ENCODE measurements at regions not wholly inside any gene's neighbourhood (a gene's known extent, or its start where the extent isn't known, plus 50 kb on each side); places are given as distances from the start of the nearest gene placed in this dataset.
"Not testable (repeated sequence)": the region's sequence is repeated elsewhere in the genome, so short reads cannot be mapped to it uniquely, and the experiment has no call there.

DNA sequence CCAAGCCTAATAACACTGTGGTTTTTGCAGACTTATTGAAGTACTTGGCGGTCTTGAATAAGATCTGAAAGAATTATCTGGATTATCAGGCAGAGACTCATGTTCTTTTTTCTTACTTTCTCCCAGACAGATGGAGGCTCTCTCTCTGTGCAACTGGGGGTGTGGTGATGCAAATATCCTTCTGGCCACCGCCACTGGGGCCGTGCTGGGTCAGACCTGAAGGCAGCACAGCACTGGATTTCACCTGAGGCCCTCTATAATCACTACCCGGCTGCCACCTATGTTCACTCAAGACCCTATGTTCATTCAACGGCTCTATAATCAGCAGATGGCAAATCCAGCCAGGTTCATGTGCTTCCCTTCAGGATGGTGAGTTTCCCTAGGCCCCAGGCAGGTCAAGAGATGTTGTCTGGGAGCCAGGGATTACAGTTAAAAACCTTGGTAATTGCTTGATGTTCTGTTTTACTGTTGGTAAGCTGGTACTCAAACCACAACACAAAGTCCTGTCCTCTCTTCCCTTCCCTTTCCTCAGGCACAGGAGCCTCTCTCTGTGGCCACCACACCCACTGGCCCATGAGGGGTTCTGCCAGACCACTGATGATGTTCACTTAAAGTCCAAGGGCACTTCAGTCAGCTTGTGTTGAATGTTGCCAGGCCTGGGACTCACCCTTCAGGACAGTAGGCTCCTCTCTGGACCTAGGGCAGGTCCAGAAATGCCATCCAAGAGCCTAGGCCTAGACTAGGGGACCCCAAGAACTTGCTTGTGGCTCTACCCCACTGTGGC lies 205.3 kb upstream of the GCFC2 start:
- no peak for DNase-seq (ENCODE audit: low spot score)

- peak; percentile 57 for DNase-seq (ENCODE audit: low spot score)
Measured at GRCh38 chr2:75896779-75897366, 186.2 kb upstream of the GCFC2 start.

DNA sequence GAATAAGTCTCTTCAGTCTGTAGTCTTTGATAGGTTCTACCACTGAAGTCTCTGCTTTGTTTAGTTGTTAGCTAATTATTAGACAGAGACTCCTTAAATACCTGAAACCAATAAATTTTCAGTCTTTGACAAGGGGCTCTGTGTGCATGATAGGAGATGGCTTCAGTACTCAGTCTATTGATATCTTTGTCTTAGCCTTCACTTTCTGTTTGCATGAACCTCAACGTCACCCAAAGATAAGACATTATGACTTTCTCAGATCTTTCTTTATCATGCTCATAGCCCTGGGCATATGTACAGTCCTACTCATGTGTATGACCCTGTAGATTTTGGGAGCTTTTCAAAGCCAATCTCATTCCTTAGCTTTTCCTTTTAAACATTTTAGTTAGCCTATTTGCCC lies 183.5 kb upstream of the GCFC2 start:
- DNase-seq (ENCODE audit: low spot score): no peak

DNA sequence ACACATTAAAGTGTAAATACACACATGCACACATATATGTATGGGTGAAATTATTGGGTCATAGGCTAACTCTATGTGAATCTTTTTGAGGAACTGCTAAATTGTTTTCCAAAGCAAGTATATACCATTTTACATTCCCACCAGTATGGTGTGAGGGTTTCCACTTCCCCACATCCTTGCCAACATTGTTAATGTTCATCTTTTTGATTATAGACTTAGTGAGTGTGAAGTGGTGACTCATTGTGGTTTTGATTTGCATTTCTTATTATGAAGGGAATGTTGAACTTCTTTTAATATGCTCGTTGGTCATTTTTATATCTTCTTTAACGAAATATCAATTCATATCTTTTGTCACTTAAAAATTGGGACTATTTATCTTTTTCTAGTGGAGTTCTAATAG lies 181.8 kb upstream of the GCFC2 start:
- no peak for DNase-seq (ENCODE audit: low spot score)

GRCh38 chr2:75882530-75882929 lies 171.8 kb upstream of the GCFC2 start:
- DNase-seq (ENCODE audit: low spot score): no peak

DNA sequence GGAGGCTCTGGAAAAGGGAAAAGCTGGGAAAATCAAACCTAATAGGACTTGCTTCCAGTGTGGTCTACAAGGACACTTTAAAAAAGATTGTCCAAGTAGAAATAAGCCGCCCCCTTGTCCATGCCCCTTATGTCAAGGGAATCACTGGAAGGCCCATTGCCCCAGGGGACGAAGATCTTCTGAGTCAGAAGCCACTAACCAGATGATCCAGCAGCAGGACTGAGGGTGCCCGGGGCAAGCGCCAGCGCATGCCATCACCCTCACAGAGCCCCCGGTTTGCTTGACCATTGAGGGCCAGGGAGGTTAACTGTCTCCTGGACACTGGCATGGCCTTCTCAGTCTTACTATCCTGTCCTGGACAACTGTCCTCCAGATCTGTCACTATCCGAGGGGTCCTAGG lies 164.9 kb upstream of the GCFC2 start:
- not testable (repeated sequence) for DNase-seq (ENCODE audit: low spot score)

DNA sequence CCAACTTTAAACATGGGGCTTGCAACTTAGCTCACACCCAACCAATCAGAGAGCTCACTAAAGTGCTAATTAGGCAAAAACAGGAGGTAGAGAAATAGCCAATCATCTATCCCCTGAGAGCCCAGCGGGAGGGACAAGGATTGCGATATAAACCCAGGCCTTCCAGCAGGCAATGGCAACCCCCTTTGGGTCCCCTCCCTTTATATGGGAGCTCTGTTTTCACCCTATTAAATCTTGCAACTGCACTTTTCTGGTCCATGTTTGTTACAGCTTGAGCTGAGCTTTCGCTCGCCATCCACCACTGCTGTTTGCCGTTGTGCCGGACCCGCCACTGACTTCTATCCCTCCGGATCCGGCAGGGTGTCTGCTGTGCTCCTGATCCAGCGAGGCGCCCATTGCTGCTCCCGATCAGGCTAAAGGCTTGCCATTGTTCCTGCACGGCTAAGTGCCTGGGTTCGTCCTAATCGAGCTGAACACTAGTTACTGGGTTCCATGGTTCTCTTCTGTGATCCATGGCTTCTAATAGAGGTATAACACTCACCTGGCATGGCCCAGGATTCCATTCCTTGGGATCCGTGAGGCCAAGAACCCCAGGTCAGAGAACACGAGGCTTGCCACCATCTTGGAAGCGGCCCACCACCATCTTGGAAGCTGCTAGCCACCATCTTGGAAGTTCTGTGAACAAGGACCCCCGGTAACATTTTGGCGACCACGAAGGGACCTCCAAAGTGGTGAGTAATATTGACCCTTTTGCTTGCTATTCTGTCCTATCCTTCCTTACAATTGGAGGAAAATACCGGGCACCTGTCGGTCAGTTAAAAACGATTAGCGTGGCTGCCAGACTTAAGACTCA lies 161.3 kb upstream of the GCFC2 start:
- DNase-seq (ENCODE audit: low spot score): peak; percentile 77

- peak; percentile 9 for DNase-seq (ENCODE audit: low spot score)
Measured at GRCh38 chr2:75870651-75871137, 160.0 kb upstream of the GCFC2 start.

DNA sequence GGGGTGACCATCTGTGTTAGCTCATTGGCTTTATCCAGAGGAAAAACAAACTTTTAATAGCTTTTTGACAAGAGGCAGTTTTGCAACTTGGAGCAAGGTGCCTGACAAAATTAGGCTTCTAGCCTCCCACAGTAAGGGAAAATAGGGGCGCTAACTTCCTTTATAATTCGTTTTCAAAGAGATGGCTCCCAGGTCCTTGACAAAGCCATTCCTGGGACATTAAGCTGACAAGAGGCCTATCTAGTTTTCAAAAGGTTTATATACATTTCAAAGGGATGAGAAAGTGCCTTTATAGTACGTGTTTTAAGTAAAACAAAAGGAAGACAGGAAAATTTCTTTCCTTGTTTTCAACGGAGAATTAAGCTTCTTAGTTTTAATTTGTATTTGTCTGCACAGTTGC lies 159.4 kb upstream of the GCFC2 start:
- no peak for DNase-seq (ENCODE audit: low spot score)

DNA sequence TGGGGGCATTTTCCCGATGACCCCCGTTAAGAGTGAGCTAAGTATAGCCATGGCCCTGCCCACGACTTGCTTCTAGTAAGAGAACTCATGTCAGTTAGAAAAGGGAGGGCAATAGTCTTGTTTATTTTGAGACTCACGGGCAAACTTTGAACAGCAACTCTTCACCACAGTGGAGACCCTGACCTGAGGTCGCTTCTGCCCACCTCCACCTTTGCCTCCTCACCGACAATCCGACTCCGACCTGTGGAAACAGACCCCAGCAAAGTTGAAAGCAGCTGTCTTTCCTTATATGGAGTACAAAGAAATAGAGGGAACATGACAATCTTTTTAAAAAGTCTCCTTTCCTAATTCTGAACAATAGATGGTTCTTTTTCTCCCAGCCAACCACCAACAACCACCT lies 155.0 kb upstream of the GCFC2 start:
- DNase-seq (ENCODE audit: low spot score): no peak

DNA sequence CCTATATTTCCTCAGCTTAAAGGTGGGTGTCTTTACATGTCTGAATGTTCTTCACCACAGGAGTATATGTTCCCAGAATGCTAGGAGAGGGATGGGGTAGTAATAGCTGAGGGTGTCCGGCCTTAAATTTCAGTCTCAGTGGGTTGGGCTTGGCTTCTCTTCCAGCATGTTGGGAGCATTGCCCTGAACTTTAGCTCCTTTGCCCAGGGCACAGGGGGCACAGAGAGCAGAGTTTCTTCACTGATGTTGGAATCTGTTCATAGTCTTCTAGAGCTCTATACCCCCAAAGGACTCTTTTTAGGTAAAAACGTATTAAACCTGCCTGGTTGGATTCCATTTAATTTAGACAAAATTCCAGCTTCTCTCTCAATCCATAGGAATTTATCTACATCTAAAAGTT lies 154.4 kb upstream of the GCFC2 start:
- DNase-seq (ENCODE audit: low spot score): no peak

DNA sequence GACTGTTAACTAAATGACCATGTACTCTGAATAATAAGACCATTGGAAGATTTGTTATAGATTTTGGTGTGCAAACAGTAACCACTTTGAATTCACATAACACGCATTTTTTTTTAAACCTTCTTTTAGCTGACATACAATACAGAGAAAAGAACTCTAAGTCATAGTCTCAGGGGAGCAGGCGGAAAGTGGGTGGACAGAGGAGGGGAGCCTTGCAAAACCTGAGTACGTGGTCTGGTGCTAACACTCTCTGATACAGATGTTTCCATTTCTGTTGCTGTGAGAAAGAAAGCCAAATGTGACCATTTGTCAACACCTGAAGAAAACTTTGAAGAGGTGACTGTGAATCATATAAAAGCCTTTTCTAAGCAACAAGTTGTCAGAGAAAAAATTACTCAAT lies 151.8 kb upstream of the GCFC2 start:
- no peak for DNase-seq (ENCODE audit: low spot score)

DNA sequence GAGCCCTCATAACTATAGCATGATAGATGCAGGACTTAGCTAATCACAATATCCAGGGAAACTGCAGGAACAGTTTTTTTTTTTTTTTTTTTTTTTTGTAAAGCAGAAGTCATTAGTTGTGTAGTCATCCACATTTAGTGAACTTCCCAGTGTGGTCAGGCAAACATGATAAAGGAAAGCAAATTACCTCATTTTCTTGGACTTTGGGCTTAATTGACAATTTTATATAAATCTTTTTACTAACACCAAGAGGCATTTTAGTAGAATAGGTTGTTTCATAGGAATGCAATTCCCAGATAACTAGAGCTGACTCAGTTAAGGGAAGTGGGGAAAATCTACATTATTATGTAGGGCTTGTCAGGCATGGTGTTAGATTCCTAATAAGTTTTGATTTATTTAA lies 142.7 kb upstream of the GCFC2 start:
- peak; percentile 30 for DNase-seq (ENCODE audit: low spot score)

- no peak for DNase-seq (ENCODE audit: low spot score)
Measured at GRCh38 chr2:75852639-75853038, 141.9 kb upstream of the GCFC2 start.

GRCh38 chr2:75846683-75847190 lies 136.0 kb upstream of the GCFC2 start:
- no peak for DNase-seq (ENCODE audit: low spot score)

DNA sequence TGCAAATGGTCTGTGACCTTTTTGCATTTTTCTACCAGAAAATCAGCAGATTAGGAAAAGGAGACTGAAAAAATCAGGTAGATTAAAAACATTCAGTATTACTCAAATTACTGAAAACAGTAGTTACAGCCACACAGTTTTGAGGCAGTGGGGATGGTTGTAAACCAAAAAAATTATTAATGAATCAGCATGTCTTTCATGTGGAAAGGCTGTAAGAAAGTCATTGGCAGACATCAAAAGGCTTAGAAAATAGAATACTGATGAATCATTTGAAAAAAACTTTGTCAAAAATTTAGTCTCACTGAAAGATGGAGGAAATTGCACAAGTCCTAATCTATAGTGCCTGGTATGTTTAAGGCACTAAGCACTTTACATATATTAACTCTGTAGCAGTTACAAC lies 133.9 kb upstream of the GCFC2 start:
- no peak for DNase-seq (ENCODE audit: low spot score)

GRCh38 chr2:75834588-75834987 lies 123.9 kb upstream of the GCFC2 start:
- DNase-seq (ENCODE audit: low spot score): not testable (repeated sequence)

DNA sequence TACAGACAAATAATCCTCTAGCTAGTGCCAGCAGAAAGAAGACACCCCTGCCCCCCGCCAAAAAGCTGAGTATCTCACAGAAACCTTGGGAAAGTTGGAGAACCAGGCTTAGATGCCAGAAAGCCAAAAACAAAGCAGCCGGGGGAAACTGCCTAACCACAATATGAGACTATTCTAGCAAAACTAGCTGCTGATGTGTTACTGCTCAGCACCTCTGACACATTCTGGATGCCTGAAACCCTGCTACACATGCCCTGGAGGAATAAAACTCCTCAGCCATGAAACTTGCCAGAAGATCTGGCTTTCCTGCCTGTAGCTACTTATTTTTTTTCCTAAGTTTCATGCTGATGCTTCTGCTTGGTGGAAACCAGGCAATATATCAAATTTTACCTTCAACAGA lies 122.7 kb upstream of the GCFC2 start:
- no peak for DNase-seq (ENCODE audit: low spot score)

DNA sequence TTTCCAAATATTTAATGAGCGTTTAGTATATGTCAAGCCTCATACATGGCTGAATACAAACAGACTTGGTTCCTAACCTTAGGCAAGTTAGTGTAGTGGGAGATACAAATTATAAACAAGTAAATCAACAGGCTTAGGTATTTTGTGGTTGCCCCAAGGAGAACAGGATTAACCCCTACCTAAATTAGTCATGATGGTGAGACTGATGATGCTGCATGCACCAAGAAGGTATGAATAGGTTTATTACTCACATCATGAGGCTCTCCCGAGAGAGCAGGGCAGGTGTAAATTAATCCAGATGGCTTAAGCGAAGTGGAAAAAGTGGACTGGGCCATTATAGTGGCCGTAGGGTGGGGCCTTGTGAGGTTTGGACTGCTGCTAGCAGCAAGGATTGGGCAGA lies 118.1 kb upstream of the GCFC2 start:
- DNase-seq (ENCODE audit: low spot score): no peak

GRCh38 chr2:75823515-75823914 lies 112.8 kb upstream of the GCFC2 start:
- DNase-seq (ENCODE audit: low spot score): not testable (repeated sequence)

DNA sequence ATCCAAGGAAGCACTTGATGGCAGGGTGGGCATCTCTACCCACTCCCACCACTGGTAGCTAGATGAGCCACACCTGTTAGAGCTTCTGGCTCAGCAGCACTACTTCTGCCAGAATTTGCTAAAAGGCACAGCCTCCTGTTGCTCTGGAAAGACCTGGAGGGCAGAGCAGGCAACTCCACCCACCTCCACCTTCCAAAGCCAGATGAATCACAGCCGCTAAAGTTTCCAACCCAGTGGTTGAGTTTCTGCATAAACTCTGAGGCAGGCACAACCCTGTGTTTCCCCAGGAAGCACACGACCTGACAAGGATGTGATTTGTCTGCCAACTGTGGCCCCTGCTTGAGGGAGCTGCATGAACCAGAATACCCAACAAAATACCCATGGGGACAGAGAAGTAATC lies 111.6 kb upstream of the GCFC2 start:
- no peak for DNase-seq (ENCODE audit: low spot score)

DNA sequence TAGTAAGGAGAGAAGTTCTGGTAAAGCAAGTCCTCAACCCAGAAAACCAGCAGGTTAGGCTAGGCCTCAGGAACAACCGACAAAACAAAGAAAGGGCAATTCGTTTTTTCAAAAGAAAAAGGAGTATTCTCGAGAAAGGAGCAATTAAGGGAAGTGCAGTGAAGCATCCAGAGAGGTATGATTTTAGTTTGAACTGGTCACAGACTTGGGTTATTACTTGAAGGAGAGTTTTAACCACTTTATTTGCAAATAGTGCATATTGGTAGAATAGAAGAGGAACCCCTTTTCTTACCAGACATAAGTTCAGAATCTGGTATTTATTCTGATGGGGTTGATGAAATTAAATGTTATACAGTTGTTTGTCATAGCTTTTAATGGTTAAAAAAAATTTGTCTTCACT lies 110.0 kb upstream of the GCFC2 start:
- DNase-seq (ENCODE audit: low spot score): no peak

All from H4 (cell line).